HG02840 (cell line): ENCODE measurements at regions not wholly inside any gene's neighbourhood (a gene's known extent, or its start where the extent isn't known, plus 50 kb on each side); places are given as distances from the start of the nearest gene placed in this dataset.
"Not testable (repeated sequence)": the region's sequence is repeated elsewhere in the genome, so short reads cannot be mapped to it uniquely, and the experiment has no call there.

ENCODE experiments used
- ATAC-seq: cut with Tn5 transposase; IDR thresholded peaks from one replicate; pipeline ENCODE4 v1.9.1; 2021; ENCODE audit warnings: mild to moderate bottlenecking, moderate library complexity, moderate number of reproducible peaks; ENCODE audit not compliant: unreplicated experiment, low FRiP score

GRCh38 chr4:64016893-64017292, 392.4 kb downstream of the TECRL start:
- no peak for ATAC-seq

GRCh38 chr4:64014647-64015046, 394.6 kb downstream of the TECRL start:
- no peak for ATAC-seq

- no peak for ATAC-seq
Observed at GRCh38 chr4:64001229-64001898, 407.9 kb downstream of the TECRL start.

- ATAC-seq: no peak
Observed at GRCh38 chr4:64000241-64000640, 409.0 kb downstream of the TECRL start.

- ATAC-seq: no peak
Observed at GRCh38 chr4:63986253-63986652, 423.0 kb downstream of the TECRL start.

GRCh38 chr4:63983224-63983623, 426.0 kb downstream of the TECRL start:
- no peak for ATAC-seq

GRCh38 chr4:63965875-63966274, 443.4 kb downstream of the TECRL start:
- ATAC-seq: no peak

- ATAC-seq: not testable (repeated sequence)
Observed at GRCh38 chr4:63942706-63943286, 466.5 kb downstream of the TECRL start.

GRCh38 chr4:63937961-63938360, 471.3 kb downstream of the TECRL start:
- ATAC-seq: no peak

- no peak for ATAC-seq
Observed at GRCh38 chr4:63922146-63922545, 487.1 kb downstream of the TECRL start.

GRCh38 chr4:63921561-63921960, 487.7 kb downstream of the TECRL start:
- no peak for ATAC-seq

GRCh38 chr4:63919636-63920365, 489.4 kb downstream of the TECRL start:
- no peak for ATAC-seq

GRCh38 chr4:63906660-63907183, 502.5 kb downstream of the TECRL start:
- no peak for ATAC-seq

GRCh38 chr4:63904201-63904600, 505.0 kb downstream of the TECRL start:
- no peak for ATAC-seq

- no peak for ATAC-seq
Observed at GRCh38 chr4:63901304-63901703, 507.9 kb downstream of the TECRL start.

GRCh38 chr4:63898961-63899360, 510.3 kb downstream of the TECRL start:
- ATAC-seq: no peak

- ATAC-seq: no peak
Observed at GRCh38 chr4:63894161-63894560, 515.1 kb downstream of the TECRL start.

GRCh38 chr4:63869370-63869769, 539.9 kb downstream of the TECRL start:
- no peak for ATAC-seq

GRCh38 chr4:63851496-63851895, 557.8 kb downstream of the TECRL start:
- ATAC-seq: no peak

GRCh38 chr4:63841266-63841665, 568.0 kb downstream of the TECRL start:
- no peak for ATAC-seq

GRCh38 chr4:63831590-63832155, 577.6 kb downstream of the TECRL start:
- ATAC-seq: no peak
